ENCODE measurements at regions not wholly inside any gene's neighbourhood (a gene's known extent, or its start where the extent isn't known, plus 50 kb on each side); places are given as distances from the start of the nearest gene placed in this dataset.

GRCh38 chr17:79680318-79680695 is 50.4 kb upstream of the ENPP7 start:
- Histone ChIP-seq H3K9me3 (ENCODE audit: insufficient read depth, low read depth, low read length) (no peaks in the 10 kb centered on the region), H3K9ac (ENCODE audit: low read length) (no peak overlapping the region), H2AFZ (ENCODE audit: low read depth, low read length) (no peak overlapping the region), H3K36me3 (ENCODE audit: insufficient read depth, low read length) (no peaks in the 10 kb centered on the region), H4K20me1 (ENCODE audit: insufficient read depth, low read length) (no peaks in the 10 kb centered on the region), H3K27me3 (ENCODE audit: insufficient read depth, low read length) (peaks cover 5% of the 10 kb centered on the region), H3K79me2 (ENCODE audit: insufficient read depth, low read length) (no peaks in the 10 kb centered on the region), H3K4me1 (ENCODE audit: insufficient read depth, low read length) (no peaks in the 10 kb centered on the region), H3K4me2 (ENCODE audit: low read length) (no peak overlapping the region), H3K4me3 (ENCODE audit: insufficient read depth, low read depth, low read length) (no peak overlapping the region), H3K27ac (ENCODE audit: low read depth, low read length) (no peak overlapping the region)
- Mint-ChIP-seq H3K36me3 (ENCODE audit: low read depth, unreplicated experiment) (no peaks in the 10 kb centered on the region), H3K4me1 (ENCODE audit: low read depth, unreplicated experiment) (no peaks in the 10 kb centered on the region), H3K27ac (ENCODE audit: unreplicated experiment) (peak overlapping the region; percentile 69), H3K9me3 (ENCODE audit: unreplicated experiment) (peaks cover 11% of the 10 kb centered on the region), H3K27me3 (ENCODE audit: low read depth, unreplicated experiment) (peaks cover 72% of the 10 kb centered on the region), H3K4me3 (ENCODE audit: unreplicated experiment) (no peak overlapping the region)
- no peak for DNase-seq (ENCODE audit: low read depth)
- no peak for TF ChIP-seq EZH2 (IDR thresholded peaks at IDR 0.05; ENCODE audit: insufficient read depth, low read length)
- TF ChIP-seq CTCF (IDR thresholded peaks at IDR 0.05; ENCODE audit: insufficient read depth, low read depth, low read length): no peak
- no peak for FAIRE-seq

GRCh38 chr17:79679631-79680317 is 51.0 kb upstream of the ENPP7 start:
- Mint-ChIP-seq H3K27me3 (ENCODE audit: low read depth, unreplicated experiment) (peaks cover 69% of the 10 kb centered on the region), H3K4me3 (ENCODE audit: unreplicated experiment) (no peak overlapping the region), H3K36me3 (ENCODE audit: low read depth, unreplicated experiment) (no peaks in the 10 kb centered on the region), H3K4me1 (ENCODE audit: low read depth, unreplicated experiment) (no peaks in the 10 kb centered on the region), H3K27ac (ENCODE audit: unreplicated experiment) (peak overlapping the region; percentile 69), H3K9me3 (ENCODE audit: unreplicated experiment) (peaks cover 11% of the 10 kb centered on the region)
- Histone ChIP-seq H3K4me1 (ENCODE audit: insufficient read depth, low read length) (no peaks in the 10 kb centered on the region), H3K9ac (ENCODE audit: low read length) (no peak overlapping the region), H4K20me1 (ENCODE audit: insufficient read depth, low read length) (no peaks in the 10 kb centered on the region), H3K4me3 (ENCODE audit: insufficient read depth, low read depth, low read length) (no peak overlapping the region), H3K9me3 (ENCODE audit: insufficient read depth, low read depth, low read length) (peaks cover under 1% of the 10 kb centered on the region), H3K4me2 (ENCODE audit: low read length) (no peak overlapping the region), H2AFZ (ENCODE audit: low read depth, low read length) (no peak overlapping the region), H3K79me2 (ENCODE audit: insufficient read depth, low read length) (no peaks in the 10 kb centered on the region), H3K27ac (ENCODE audit: low read depth, low read length) (no peak overlapping the region), H3K36me3 (ENCODE audit: insufficient read depth, low read length) (no peaks in the 10 kb centered on the region), H3K27me3 (ENCODE audit: insufficient read depth, low read length) (peaks cover 5% of the 10 kb centered on the region)
- TF ChIP-seq EZH2 (IDR thresholded peaks at IDR 0.05; ENCODE audit: insufficient read depth, low read length) (no peak), CTCF (IDR thresholded peaks at IDR 0.05; ENCODE audit: insufficient read depth, low read depth, low read length) (no peak)
- DNase-seq (ENCODE audit: low read depth): no peak
- no peak for FAIRE-seq

GRCh38 chr17:79678736-79679255 is 51.9 kb upstream of the ENPP7 start:
- Mint-ChIP-seq H3K4me1 (ENCODE audit: low read depth, unreplicated experiment) (no peaks in the 10 kb centered on the region), H3K36me3 (ENCODE audit: low read depth, unreplicated experiment) (no peaks in the 10 kb centered on the region), H3K27ac (ENCODE audit: unreplicated experiment) (no peak overlapping the region), H3K9me3 (ENCODE audit: unreplicated experiment) (peaks cover 20% of the 10 kb centered on the region), H3K4me3 (ENCODE audit: unreplicated experiment) (no peak overlapping the region), H3K27me3 (ENCODE audit: low read depth, unreplicated experiment) (peaks cover 61% of the 10 kb centered on the region)
- no peaks in the 10 kb centered on the region for H4K20me1 ChIP-seq (ENCODE audit: insufficient read depth, low read length)
- H2AFZ ChIP-seq (ENCODE audit: low read depth, low read length): no peak overlapping the region
- H3K79me2 ChIP-seq (ENCODE audit: insufficient read depth, low read length): no peaks in the 10 kb centered on the region
- TF ChIP-seq CTCF (IDR thresholded peaks at IDR 0.05; ENCODE audit: insufficient read depth, low read depth, low read length): no peak
- no peak for TF ChIP-seq EZH2 (IDR thresholded peaks at IDR 0.05; ENCODE audit: insufficient read depth, low read length)
- no peaks in the 10 kb centered on the region for H3K4me1 ChIP-seq (ENCODE audit: insufficient read depth, low read length)
- DNase-seq (ENCODE audit: low read depth) (no peak), FAIRE-seq (no peak)
- no peak overlapping the region for H3K4me2 ChIP-seq (ENCODE audit: low read length)
- no peaks in the 10 kb centered on the region for H3K36me3 ChIP-seq (ENCODE audit: insufficient read depth, low read length)
- H3K4me3 ChIP-seq (ENCODE audit: insufficient read depth, low read depth, low read length): no peak overlapping the region
- peaks cover 5% of the 10 kb centered on the region for H3K27me3 ChIP-seq (ENCODE audit: insufficient read depth, low read length)
- H3K9ac ChIP-seq (ENCODE audit: low read length): no peak overlapping the region
- H3K27ac ChIP-seq (ENCODE audit: low read depth, low read length): no peak overlapping the region
- peaks cover 8% of the 10 kb centered on the region for H3K9me3 ChIP-seq (ENCODE audit: insufficient read depth, low read depth, low read length)
